ENCODE measurements at regions not wholly inside any gene's neighbourhood (a gene's known extent, or its start where the extent isn't known, plus 50 kb on each side); places are given as distances from the start of the nearest gene placed in this dataset.

DNA sequence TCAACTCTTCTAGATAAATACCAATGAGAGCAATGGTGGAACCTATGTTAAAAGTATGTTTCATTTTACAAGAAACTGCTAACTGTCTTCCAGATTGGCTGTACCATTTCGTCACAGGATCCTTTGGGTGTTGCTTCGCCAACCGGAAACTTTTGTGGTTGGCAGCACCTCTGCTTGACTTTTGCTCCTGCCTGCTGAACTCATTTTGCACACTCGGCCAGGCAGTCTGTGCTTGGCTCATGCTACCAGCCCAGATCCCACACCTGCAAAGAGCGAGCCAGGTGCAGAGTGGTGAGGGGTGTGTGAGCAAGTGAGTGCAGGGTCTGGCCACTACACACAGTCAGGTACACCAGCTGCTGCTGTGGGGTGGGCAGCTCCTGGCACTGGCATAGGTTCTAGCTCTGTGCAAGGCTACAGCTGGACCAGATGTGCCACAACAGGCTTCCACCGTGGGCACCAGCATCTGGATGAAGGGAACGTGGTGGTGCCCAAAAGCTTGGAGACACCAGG lies 422.3 kb downstream of the PRR16 start:
- POLR2A ChIA-PET, result no interaction called here

DNA sequence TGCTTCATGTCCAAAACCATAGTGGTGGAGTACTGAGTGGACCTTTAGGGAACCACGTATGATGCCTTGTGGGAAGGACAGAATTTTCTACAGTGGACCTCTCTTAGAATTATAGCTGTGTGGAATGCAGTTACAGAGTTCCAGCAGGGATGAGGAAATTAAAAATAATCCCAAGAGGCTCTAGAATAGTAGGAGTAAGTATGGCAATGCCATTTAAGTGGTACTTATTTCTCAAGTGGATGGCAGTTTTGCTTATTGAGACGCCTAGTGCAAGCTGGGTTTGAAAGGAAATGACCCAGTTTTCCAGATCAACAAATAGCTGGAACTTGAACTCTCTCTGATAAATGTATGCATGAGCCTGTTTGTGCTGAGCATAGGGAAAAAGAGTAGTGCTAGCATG lies 431.6 kb downstream of the PRR16 start:
- no peak overlapping the region for H3K9ac ChIP-seq (ENCODE audit: insufficient read depth, low read depth, low read length)
- no peaks in the 10 kb centered on the region for H3K79me2 ChIP-seq (ENCODE audit: insufficient read depth, low read length)
- H3K4me1 ChIP-seq (ENCODE audit: insufficient read depth, low read length), result no peaks in the 10 kb centered on the region
- TF ChIP-seq ZNF350 (CRISPR knock-in tag; IDR thresholded peaks at IDR 0.05; ENCODE audit: borderline replicate concordance, low read depth) (no peak), TBL1XR1 (IDR thresholded peaks at IDR 0.05; ENCODE audit: borderline replicate concordance, low read length, partially characterized antibody) (no peak), TBX2 (CRISPR knock-in tag; IDR thresholded peaks at IDR 0.05; ENCODE audit: borderline replicate concordance) (no peak)
- no peak overlapping the region for H3K4me2 ChIP-seq (ENCODE audit: low read depth, low read length)
- H3K4me3 ChIP-seq (replicated peaks in 1 of 3; ENCODE audit: insufficient read depth in 1 of 3, low read depth in 2 of 3, low read length in 3 of 3), result no peak overlapping the region
- FAIRE-seq (no peak), DNase-seq (ENCODE audit: low spot score) (no peak), ATAC-seq (no peak)
- no TSS peak for BruUV-seq (replicated peaks)
- H3K36me3 ChIP-seq (replicated peaks in 1 of 2; ENCODE audit: control insufficient read depth in 1 of 2, insufficient read depth in 2 of 2, low read length in 2 of 2), result no peaks in the 10 kb centered on the region
- no peak overlapping the region for H3K27ac ChIP-seq (ENCODE audit: extremely low read length, insufficient read depth, low read length)
- in situ Hi-C loops (cut with HindIII; ENCODE audit: extremely low pct_ligation_motif_present, low pct_unique_long_range_greater_than_20kb) (no loop called here), intact Hi-C loops (cut with micrococcal nuclease; ENCODE audit: unreplicated experiment) (no loop called here)
- no peaks in the 10 kb centered on the region for H4K20me1 ChIP-seq (ENCODE audit: insufficient read depth, low read length)
- H3K9me3 ChIP-seq (ENCODE audit: low read length), result no peaks in the 10 kb centered on the region
- no peaks in the 10 kb centered on the region for H3K27me3 ChIP-seq (ENCODE audit: control insufficient read depth in 1 of 2, insufficient read depth in 2 of 2, low read length in 2 of 2)
- POLR2A ChIA-PET, result no interaction called here
- CTCF ChIA-PET (ENCODE audit: low intra/inter-chr PET ratio, low total read pairs), result no interaction called here
- 5% methylated on average over 2 of the region's 2 CpGs for WGBS (ENCODE audit: low lambda C conversion rate)
- H2AFZ ChIP-seq (ENCODE audit: low read length), result no peak overlapping the region

More for the DNA sequence above, 422.3 kb downstream of the PRR16 start:
- ATAC-seq (no peak), DNase-seq (ENCODE audit: low spot score) (no peak), FAIRE-seq (no peak)
- H3K9ac ChIP-seq (ENCODE audit: insufficient read depth, low read depth, low read length), result no peak overlapping the region
- no peak overlapping the region for H3K4me3 ChIP-seq (replicated peaks in 1 of 3; ENCODE audit: insufficient read depth in 1 of 3, low read depth in 2 of 3, low read length in 3 of 3)
- BruUV-seq (replicated peaks), result no TSS peak
- H2AFZ ChIP-seq (ENCODE audit: low read length), result no peak overlapping the region
- in situ Hi-C loops (cut with HindIII; ENCODE audit: extremely low pct_ligation_motif_present, low pct_unique_long_range_greater_than_20kb) (no loop called here), intact Hi-C loops (cut with micrococcal nuclease; ENCODE audit: unreplicated experiment) (no loop called here)
- H4K20me1 ChIP-seq (ENCODE audit: insufficient read depth, low read length), result no peaks in the 10 kb centered on the region
- no peaks in the 10 kb centered on the region for H3K79me2 ChIP-seq (ENCODE audit: insufficient read depth, low read length)
- H3K9me3 ChIP-seq (ENCODE audit: low read length), result no peaks in the 10 kb centered on the region
- no peaks in the 10 kb centered on the region for H3K36me3 ChIP-seq (replicated peaks in 1 of 2; ENCODE audit: control insufficient read depth in 1 of 2, insufficient read depth in 2 of 2, low read length in 2 of 2)
- WGBS (ENCODE audit: low lambda C conversion rate), result 18% methylated on average over 6 of the region's 7 CpGs
- CTCF ChIA-PET (ENCODE audit: low intra/inter-chr PET ratio, low total read pairs), result no interaction called here
- TF ChIP-seq ADNP (CRISPR knock-in tag; IDR thresholded peaks at IDR 0.05) (no peak), TOE1 (CRISPR knock-in tag; IDR thresholded peaks at IDR 0.05) (no peak), NFE2 (CRISPR knock-in tag; IDR thresholded peaks at IDR 0.05) (no peak), SRY (CRISPR knock-in tag; IDR thresholded peaks at IDR 0.05) (no peak), ZSCAN21 (CRISPR knock-in tag; IDR thresholded peaks at IDR 0.05; ENCODE audit: borderline replicate concordance) (no peak), ZNF564 (CRISPR knock-in tag; IDR thresholded peaks at IDR 0.05) (no peak), SOX6 (IDR thresholded peaks at IDR 0.05) (no peak), SOX6 (CRISPR knock-in tag; IDR thresholded peaks at IDR 0.05) (no peak), SCMH1 (CRISPR knock-in tag; IDR thresholded peaks at IDR 0.05; ENCODE audit: borderline replicate concordance) (no peak), MAFK (conservative IDR thresholded peaks at IDR 0.05 in 1 of 2, IDR thresholded peaks at IDR 0.05 in 1 of 2; ENCODE audit: low read length in 2 of 2) (no peak), ZNF567 (CRISPR knock-in tag; IDR thresholded peaks at IDR 0.05; ENCODE audit: borderline replicate concordance) (no peak), TMF1 (CRISPR knock-in tag; IDR thresholded peaks at IDR 0.05; ENCODE audit: low read depth) (no peak), GPN1 (CRISPR knock-in tag; IDR thresholded peaks at IDR 0.05; ENCODE audit: borderline replicate concordance) (no peak), KDM6A (CRISPR knock-in tag; IDR thresholded peaks at IDR 0.05; ENCODE audit: low read depth) (no peak), NCOR1 (IDR thresholded peaks at IDR 0.05; ENCODE audit: borderline replicate concordance, low read length) (no peak), RORA (CRISPR knock-in tag; IDR thresholded peaks at IDR 0.05) (no peak)
- TF ChIP-seq, protein P1, sequence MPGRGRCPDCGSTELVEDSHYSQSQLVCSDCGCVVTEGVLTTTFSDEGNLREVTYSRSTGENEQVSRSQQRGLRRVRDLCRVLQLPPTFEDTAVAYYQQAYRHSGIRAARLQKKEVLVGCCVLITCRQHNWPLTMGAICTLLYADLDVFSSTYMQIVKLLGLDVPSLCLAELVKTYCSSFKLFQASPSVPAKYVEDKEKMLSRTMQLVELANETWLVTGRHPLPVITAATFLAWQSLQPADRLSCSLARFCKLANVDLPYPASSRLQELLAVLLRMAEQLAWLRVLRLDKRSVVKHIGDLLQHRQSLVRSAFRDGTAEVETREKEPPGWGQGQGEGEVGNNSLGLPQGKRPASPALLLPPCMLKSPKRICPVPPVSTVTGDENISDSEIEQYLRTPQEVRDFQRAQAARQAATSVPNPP (CRISPR knock-in tag; IDR thresholded peaks at IDR 0.05), result no peak
- no peaks in the 10 kb centered on the region for H3K27me3 ChIP-seq (ENCODE audit: control insufficient read depth in 1 of 2, insufficient read depth in 2 of 2, low read length in 2 of 2)
- H3K4me2 ChIP-seq (ENCODE audit: low read depth, low read length), result no peak overlapping the region
- H3K4me1 ChIP-seq (ENCODE audit: insufficient read depth, low read length), result no peaks in the 10 kb centered on the region
- H3K27ac ChIP-seq (ENCODE audit: extremely low read length, insufficient read depth, low read length), result no peak overlapping the region
